ENCODE measurements at regions not wholly inside any gene's neighbourhood (a gene's known extent, or its start where the extent isn't known, plus 50 kb on each side); places are given as distances from the start of the nearest gene placed in this dataset.

DNA sequence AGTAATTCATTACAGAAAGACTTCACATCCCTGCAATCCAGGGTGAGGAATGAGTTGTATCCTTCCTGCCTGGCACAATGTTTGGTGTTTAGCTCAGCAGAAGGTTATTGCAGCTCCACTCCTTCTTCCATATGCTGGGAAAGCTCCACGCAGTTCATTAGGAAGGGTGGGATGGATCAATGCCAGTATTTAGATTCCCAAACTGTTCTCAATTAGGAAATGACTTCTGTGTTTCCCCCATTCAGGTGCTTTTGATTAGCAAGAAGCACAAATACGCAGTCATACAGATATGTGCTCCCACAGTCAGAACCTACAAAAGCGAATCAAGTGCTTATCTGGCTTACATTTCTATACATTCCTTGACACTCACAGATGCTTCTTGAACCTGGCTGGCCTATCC is 340.6 kb downstream of the NYAP2 start:
- no peak for TF ChIP-seq CTCF (IDR thresholded peaks at IDR 0.05)
- no peak for TF ChIP-seq POLR2AphosphoS5 (IDR thresholded peaks at IDR 0.05)

Measured in esophagus muscularis mucosa (tissue), 3 donors.